Stimulated activated CD4-positive, alpha-beta T cell treated with anti-CD3 and anti-CD28 coated beads, Interleukin-4, amount 100 ng/mL, for 24 hours (primary cell): ENCODE measurements at regions not wholly inside any gene's neighbourhood (a gene's known extent, or its start where the extent isn't known, plus 50 kb on each side); places are given as distances from the start of the nearest gene placed in this dataset.
"Not testable (repeated sequence)": the region's sequence is repeated elsewhere in the genome, so short reads cannot be mapped to it uniquely, and the experiment has no call there.

Source experiments
- DNase-seq: peaks from one replicate; pipeline ENCODE4 v3.0.0-alpha.2; 2020

GRCh38 chr5:34329611-34330108, 286.6 kb upstream of the C1QTNF3 start:
- DNase-seq, result not testable (repeated sequence)

DNA sequence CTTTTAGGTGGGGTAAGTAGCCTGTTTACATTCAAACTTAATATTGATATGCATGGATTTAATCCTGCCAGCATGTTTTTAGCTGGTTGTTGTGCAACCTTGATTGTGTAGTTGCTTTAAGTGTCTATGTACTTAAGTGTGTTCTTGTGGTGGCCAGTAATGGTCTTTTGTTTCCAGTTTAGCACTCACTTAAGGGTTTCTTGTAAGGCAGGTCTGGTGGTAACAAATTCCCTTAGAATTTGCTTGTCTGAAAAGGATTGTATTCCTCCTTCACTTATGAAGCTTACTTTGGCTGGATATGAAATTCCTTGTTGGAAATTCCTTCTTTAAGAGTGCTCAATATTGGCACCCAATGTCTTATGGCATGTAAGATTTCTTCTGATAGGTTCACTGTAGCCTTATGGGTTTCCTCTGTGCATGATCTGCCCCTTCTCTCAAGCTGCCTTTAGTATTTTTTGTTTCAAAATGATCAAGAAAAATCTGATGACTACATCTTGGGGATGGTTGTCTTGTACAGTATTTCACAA, 289.0 kb upstream of the C1QTNF3 start:
- not testable (repeated sequence) for DNase-seq

DNA sequence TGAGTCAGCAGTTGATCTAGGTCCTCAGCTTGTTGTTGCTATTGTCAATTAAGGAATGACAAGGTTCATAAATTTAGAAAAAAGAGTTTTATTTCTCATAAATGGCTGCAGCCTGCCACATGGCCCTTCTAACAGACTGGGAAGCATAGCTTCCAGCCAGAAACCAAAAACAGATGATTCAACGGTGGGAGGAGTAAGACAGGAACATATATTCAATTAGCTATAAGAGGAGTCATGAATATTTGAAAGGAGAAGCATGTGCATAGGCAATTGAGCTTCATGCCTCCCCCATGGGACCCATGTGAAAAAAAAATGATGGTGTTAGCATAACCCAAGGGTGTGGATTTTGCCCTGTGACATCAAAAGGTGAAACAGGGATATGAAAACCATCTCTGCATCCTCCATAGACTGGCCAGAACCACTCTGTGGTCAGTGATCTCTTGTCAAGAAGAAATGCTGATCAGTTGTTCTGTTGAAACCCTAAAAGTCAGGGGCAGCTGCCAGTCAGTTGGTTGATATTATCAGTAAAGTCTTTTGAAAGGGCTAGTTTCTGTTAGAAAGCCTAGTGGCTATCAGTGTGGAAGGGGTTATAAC, 296.5 kb upstream of the C1QTNF3 start:
- DNase-seq, result not testable (repeated sequence)

DNA sequence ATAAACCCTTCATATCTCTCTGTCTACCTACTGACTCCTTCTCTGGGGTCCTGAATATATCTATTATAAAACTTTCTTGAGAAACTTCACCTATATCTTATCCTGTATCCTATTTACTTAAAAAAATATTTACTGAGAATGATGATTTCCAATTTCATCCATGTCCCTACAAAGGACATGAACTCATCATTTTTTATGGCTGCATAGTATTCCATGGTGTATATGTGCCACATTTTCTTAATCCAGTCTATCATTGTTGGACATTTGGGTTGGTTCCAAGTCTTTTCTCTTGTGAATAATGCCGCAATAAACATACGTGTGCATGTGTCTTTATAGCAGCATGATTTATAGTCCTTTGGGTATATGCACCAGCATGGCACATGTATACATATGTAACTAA, 301.7 kb upstream of the RAI14 start:
- not testable (repeated sequence) for DNase-seq

DNA sequence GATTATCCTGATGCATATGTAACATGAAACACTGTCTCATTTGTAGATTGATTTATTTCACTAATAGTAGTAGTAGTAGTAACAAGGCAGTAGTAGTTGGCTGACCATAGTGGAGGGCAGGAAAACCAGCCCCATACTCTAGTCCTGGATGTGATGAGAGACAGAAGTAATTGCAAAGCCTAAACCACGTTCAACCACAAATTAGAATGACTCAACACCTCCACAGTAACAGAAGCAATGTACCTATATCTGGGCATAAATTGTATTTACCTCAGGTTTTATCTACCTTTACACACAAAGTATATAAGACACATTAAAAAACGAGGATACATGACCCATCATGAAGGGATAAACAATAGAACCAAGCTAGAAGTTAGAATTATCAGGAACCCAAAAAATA, 284.7 kb upstream of the RAI14 start:
- DNase-seq, result not testable (repeated sequence)

- not testable (repeated sequence) for DNase-seq
Observed at GRCh38 chr5:34371817-34372216, 284.3 kb upstream of the RAI14 start.

- not testable (repeated sequence) for DNase-seq
Observed at GRCh38 chr5:34372739-34373138, 283.4 kb upstream of the RAI14 start.

DNA sequence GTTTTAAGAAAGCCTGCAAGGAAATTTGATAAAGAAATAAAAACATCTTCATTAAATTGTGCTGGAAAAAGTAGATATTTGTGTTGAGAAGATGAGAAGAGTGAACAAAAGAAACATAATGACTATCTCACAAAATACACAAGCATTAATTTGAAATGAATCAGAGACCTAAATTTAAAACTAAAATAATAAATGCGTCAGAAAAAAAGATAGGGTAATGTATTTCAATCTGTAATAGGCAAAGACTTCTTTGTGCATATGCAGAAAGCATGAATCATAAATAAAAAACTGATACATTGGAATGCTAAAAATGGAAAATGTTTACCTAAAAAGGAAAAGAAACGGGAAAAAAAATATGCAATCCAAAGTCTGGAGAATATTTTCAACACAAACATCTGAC, 278.5 kb upstream of the RAI14 start:
- DNase-seq, result not testable (repeated sequence)

DNA sequence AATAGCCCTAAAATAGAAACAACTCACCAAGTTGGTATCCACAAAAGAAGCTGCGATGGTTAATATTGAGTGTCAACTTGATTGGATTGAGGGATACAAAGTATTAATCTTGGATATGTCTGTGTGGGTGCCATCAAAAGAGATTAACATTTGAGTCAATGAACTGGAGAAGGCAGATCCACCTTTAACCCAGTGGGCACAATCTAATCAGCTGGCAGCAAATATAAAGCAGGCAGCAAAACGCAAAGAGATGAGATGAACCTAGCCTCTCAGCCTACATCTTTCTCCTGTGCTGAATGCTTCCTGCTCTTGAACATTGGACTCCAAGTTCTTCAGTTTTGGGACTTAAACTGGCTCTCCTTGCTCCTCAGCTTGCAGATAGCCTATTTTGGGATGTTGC, 277.6 kb upstream of the RAI14 start:
- not testable (repeated sequence) for DNase-seq

GRCh38 chr5:34388754-34389153, 267.4 kb upstream of the RAI14 start:
- DNase-seq, result not testable (repeated sequence)

DNA sequence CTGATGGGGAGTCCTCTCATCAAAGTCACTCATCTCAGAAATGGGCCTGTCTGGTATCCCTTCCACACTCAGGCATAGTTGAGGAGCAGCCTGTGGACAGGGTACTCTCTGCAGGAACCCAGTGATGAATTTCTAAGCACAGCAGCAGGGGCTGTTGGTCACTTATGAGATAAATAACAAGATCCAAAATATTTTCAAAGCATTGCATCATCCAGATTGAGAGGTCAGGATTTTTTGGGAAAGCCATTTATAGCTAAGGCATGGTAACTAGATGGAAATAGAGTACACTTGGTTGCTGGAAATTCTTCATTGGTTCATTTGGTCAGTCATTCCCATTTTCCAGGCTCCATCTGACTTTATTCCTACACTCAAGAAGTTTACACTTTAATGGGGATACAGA, 246.8 kb upstream of the RAI14 start:
- no peak for DNase-seq

DNA sequence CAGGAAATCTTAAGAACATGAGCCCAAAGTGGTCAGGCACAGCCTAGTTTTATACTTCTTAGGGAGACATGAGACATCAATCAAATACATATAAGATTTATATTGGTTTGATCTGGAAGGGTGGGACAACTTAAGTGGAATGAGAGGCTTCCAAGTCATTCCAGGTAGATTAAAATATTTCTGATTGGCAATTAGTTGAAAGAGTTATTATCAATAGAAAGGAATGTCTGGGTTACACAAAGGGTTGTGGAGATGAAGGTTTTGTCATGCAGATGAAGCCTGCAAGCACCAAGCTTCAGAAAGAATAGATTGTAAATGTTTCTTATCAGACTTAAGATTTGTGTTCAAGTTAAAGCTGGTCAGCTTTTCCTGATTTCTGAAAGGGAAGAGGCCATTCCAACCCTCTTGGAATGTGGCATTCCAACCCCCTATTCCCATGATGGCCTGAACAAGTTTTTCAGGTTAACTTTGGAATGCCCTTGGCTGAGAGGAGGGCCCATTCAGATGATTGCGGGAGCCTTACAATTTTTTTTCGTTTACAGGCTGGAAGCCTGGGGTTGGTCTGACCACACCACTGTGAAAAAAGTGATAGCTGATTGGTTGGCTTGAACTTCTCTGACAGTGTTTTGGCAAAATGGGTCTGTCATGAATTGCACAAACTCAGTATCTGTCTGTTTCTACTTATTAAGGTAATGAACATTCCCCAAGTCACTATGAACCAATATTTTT, 245.6 kb upstream of the RAI14 start:
- DNase-seq, result no peak

DNA sequence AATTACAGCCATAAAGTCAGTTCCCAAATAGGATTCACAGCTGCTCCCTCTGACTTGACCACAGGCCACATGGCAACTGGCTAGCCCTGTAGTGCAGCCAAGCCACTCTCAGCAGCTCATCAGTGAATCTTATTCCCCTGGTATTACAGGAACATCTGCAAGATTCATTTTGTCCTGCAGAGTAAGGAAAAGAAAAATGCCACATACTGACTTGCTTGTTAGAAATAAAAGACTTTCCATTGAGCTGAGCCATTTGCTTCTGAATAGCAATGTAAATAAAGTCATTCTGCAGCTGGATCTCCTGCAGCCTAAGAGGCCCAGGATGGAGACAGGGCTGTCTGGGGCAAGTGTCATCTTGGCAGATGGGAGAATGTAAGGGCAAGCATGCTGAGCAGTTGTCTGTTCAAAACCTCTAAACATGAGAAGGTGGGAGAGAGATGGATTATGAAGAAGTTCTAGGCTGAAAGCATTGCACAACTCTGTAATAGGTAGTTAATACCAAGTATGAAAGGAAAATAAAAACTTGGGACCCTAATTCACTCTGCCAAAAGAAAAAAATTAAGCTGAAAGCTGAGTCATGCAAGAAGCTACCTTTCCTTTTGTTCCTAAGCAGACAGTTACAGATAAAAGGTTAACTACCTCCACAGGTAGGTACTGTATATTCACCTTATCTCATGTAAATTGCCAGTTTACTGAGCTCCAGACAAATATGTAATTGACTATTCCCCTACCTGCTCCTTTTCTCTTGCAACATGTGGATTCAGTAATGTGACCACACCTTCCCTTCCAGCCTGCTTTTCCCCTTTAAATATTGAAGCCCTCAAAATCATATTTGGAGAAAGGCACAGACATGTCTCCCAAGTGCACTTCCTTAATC, 244.4 kb upstream of the RAI14 start:
- no peak for DNase-seq

GRCh38 chr5:34412736-34413135, 243.4 kb upstream of the RAI14 start:
- DNase-seq, result no peak

- DNase-seq, result no peak
Observed at GRCh38 chr5:34415559-34416198, 240.4 kb upstream of the RAI14 start.

DNA sequence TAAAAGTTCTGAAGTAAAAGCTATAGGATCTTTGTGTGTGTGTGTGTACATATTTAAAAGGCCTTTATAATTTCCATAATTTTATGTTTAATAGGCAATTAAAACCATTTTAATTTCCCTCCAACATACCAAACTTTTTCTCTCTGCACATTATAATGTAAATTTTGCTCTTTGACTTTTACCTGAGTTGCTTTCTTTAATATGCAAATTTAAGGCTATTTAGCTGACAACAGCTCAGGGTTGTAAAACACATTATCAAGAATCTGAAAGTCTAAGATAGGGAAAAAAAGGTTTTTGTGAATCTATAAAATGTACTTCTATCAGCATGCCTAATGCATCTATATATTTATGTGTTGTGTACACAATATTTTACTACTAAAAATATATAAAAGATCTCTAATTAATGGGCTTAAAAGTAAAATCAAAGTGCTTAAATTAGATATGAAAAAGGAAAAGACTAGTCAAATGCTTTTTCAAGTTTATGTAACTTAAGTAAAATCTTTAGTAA, 239.6 kb upstream of the RAI14 start:
- DNase-seq, result no peak

DNA sequence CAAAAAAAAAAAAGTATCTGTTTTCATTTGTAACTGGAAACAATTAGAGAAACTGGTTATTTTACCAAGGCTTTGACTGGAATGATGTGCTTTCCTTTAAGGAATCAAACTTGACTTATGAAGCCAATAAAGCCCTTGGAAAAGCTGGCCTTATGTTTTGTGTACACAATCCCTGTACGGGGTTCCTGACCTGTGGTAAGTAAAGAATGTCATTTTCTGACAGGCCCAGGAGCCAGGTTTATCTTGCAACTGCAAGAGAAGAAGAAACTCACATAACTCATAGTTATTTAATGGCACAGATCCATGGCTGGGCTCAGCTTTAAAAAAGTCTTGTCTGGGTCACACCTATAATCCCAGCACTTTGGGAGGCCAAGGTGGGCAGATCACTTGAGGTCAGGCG, 235.9 kb upstream of the RAI14 start:
- DNase-seq, result not testable (repeated sequence)

- DNase-seq, result no peak
Observed at GRCh38 chr5:34436761-34437501, 219.2 kb upstream of the RAI14 start.

DNA sequence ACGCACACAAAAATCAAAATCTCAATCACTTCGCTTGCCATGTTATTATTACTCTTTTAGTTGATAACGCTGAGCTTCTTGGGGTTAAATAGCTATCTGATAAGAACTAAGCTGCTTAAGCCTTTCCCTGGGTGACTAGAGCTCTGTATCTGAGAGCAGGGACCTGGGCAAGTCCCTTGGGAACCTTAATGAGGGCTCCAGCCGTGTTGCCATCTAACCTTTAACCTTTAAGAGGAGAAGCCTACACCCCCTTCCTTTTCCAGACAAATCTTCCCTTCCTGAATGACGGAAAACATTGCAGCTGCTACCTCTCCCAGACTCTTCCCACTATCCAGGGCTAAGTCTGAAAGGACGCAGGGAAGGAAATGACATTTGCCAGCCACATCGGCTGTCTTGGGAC, 216.5 kb upstream of the RAI14 start:
- no peak for DNase-seq

DNA sequence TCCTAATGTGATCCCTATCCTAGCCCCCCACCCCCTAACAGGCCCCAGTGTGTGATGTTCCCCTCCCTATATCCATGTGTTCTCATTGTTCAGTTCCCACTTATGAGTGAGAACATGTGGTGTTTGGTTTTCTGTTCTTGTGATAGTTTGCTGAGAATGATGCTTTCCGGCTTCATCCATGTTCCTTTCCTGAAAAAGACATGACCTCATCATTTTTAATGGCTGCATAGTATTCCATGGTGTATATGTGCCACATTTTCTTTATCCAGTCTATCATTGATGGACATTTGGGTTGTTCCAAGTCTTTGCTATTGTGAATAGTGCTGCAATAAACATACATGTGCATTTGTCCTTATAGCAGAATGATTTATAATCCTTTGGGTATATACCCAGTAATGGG, 214.4 kb upstream of the RAI14 start:
- DNase-seq, result not testable (repeated sequence)

DNA sequence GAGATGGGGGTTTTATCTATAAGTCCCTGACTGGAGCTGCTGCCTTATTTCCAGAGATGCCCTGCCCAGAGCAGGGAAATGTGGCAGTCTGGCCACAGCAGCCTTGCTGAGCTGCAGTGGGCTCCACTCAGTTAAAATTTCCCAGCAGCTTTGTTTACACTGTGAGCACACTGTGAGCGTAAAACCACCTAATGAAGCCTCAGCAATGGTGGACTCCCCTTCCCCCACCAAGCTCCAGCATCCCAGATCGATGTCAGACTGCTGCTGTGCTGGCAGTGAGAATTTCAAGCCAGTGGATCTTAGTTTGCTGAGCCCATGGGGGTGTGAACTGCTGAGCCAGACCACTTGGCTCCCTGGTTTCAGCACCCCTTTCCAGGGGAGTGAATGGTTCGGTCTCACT, 208.7 kb upstream of the RAI14 start:
- no peak for DNase-seq

GRCh38 chr5:34449639-34450038, 206.5 kb upstream of the RAI14 start:
- DNase-seq, result no peak
